ENCODE measurements at regions not wholly inside any gene's neighbourhood (a gene's known extent, or its start where the extent isn't known, plus 50 kb on each side); places are given as distances from the start of the nearest gene placed in this dataset.

DNA sequence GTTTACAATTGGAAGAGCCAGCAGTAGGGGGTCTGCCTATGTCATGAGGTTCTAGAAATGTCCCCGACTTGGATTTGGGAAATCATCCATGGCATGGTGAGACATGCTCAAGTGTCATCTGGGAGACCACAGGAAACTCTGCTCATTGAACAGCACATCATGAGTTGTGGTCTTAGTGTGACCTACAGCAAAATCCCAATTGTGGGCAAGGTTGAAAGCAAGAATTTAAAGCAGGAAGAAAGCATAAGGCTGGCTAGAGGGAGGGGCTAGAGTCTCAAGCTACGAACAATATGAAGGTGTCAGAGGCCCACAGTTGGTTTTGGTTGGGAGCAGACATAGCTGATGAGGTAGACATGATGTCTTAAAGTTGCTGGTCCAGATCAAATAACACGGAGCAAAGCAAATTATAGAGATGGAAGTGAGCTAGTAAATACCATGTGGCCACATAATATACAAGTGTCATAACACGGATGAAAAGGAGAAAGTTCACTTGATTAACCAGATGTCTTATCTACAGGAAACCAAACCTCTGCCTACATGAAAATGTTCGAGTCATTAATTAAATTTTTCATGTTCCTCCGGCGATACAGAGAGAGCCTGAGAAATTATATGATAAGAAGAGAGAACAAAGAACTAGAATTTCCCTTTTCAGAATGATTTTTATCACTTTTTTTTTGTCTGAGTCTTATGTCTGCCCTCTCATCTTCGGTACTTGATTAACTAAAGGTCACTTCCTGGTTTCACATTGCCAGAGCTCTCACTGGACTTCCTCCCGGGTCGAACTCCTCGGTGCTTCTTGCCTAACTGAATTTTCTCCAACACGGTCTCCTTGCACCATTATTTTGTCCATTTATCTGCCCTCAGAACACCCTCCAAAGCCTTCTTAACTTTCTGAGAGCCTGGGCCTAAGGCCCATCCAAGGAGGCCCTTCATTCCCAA lies 67.5 kb upstream of the DUSP10 start:
- Histone ChIP-seq H3K79me2 (no peaks in the 10 kb centered on the region), H3K36me3 (replicated peaks; ENCODE audit: insufficient read depth, low read depth) (no peaks in the 10 kb centered on the region), H3K4me1 (ENCODE audit: insufficient read depth) (no peaks in the 10 kb centered on the region), H3K27ac (no peak overlapping the region), H2AFZ (no peak overlapping the region), H3K27me3 (no peaks in the 10 kb centered on the region), H3K9me2 (replicated peaks; ENCODE audit: insufficient read depth) (no peaks in the 10 kb centered on the region), H3K9me3 (ENCODE audit: low read depth) (no peaks in the 10 kb centered on the region), H4K20me1 (ENCODE audit: insufficient read depth, poor library complexity, severe bottlenecking) (no peaks in the 10 kb centered on the region), H3K4me2 (no peak overlapping the region), H3K4me3 (no peak overlapping the region)
- 86% methylated on average over 12 of the region's 12 CpGs for WGBS (ENCODE audit: low lambda C conversion rate, missing lambda C conversion rate)
- TF ChIP-seq EZH2phosphoT487 (IDR thresholded peaks at IDR 0.05; ENCODE audit: low read depth, severe bottlenecking, unreplicated experiment) = no peak
- TF ChIP-seq, protein P1, sequence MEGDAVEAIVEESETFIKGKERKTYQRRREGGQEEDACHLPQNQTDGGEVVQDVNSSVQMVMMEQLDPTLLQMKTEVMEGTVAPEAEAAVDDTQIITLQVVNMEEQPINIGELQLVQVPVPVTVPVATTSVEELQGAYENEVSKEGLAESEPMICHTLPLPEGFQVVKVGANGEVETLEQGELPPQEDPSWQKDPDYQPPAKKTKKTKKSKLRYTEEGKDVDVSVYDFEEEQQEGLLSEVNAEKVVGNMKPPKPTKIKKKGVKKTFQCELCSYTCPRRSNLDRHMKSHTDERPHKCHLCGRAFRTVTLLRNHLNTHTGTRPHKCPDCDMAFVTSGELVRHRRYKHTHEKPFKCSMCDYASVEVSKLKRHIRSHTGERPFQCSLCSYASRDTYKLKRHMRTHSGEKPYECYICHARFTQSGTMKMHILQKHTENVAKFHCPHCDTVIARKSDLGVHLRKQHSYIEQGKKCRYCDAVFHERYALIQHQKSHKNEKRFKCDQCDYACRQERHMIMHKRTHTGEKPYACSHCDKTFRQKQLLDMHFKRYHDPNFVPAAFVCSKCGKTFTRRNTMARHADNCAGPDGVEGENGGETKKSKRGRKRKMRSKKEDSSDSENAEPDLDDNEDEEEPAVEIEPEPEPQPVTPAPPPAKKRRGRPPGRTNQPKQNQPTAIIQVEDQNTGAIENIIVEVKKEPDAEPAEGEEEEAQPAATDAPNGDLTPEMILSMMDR (IDR thresholded peaks at IDR 0.05; ENCODE audit: poor library complexity) = no peak
- no peak for TF ChIP-seq EZH2 (IDR thresholded peaks at IDR 0.05; ENCODE audit: borderline replicate concordance)
- no peak for DNase-seq (ENCODE audit: low spot score)

DNA sequence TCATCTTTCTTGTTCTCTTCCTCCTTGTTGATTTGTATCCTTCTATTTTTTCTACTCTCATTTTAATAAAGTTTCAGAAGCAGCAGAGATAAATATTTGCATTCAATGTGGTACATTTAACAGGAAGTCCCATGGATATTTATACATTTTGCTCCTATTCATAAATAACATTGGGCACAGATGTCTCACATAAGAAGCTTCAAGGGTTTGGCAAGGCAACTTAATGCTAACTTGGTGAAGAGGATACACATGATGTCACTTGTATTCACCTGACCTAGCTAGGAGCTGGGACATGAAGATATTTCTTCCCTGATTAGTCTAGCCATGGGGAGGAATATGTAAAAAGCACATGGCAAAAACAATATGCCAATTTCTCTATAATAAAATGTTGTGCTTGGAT lies 65.1 kb upstream of the DUSP10 start:
- H3K4me2 ChIP-seq = no peak overlapping the region
- H3K4me1 ChIP-seq (ENCODE audit: insufficient read depth) = no peaks in the 10 kb centered on the region
- no peaks in the 10 kb centered on the region for H4K20me1 ChIP-seq (ENCODE audit: insufficient read depth, poor library complexity, severe bottlenecking)
- H3K9me2 ChIP-seq (replicated peaks; ENCODE audit: insufficient read depth) = no peaks in the 10 kb centered on the region
- no peak overlapping the region for H3K27ac ChIP-seq
- H2AFZ ChIP-seq = no peak overlapping the region
- H3K4me3 ChIP-seq = no peak overlapping the region
- no peaks in the 10 kb centered on the region for H3K9me3 ChIP-seq (ENCODE audit: low read depth)
- H3K79me2 ChIP-seq = no peaks in the 10 kb centered on the region
- no peak for TF ChIP-seq EZH2phosphoT487 (IDR thresholded peaks at IDR 0.05; ENCODE audit: low read depth, severe bottlenecking, unreplicated experiment)
- TF ChIP-seq, protein P1 (IDR thresholded peaks at IDR 0.05; ENCODE audit: poor library complexity) = no peak
- TF ChIP-seq EZH2 (IDR thresholded peaks at IDR 0.05; ENCODE audit: borderline replicate concordance) = no peak
- no peaks in the 10 kb centered on the region for H3K27me3 ChIP-seq
- H3K36me3 ChIP-seq (replicated peaks; ENCODE audit: insufficient read depth, low read depth) = no peaks in the 10 kb centered on the region
- no peak for DNase-seq (ENCODE audit: low spot score)

DNA sequence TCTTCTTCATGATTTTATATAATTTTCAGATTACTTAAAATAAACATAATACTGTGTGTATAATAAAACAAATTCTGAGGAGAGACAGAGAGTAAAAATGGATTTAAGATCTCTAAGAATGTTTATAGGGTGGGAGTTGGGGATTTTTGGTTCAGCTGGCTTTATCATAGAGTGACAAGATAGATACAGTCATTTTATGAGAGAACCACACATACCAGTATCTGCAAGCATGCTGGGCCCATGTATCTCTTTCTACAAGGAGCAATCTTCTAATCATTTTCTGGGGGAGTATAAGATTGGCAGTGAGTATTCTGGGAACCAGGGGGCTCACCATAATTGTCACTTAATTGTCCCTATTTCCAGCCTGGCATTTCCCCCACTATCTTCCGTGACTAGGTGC lies 64.3 kb upstream of the DUSP10 start:
- TF ChIP-seq, protein P1 (IDR thresholded peaks at IDR 0.05; ENCODE audit: poor library complexity) = no peak
- no peak for TF ChIP-seq EZH2phosphoT487 (IDR thresholded peaks at IDR 0.05; ENCODE audit: low read depth, severe bottlenecking, unreplicated experiment)
- TF ChIP-seq EZH2 (IDR thresholded peaks at IDR 0.05; ENCODE audit: borderline replicate concordance) = no peak
- DNase-seq (ENCODE audit: low spot score) = no peak
- Histone ChIP-seq H3K4me3 (no peak overlapping the region), H3K9me2 (replicated peaks; ENCODE audit: insufficient read depth) (no peaks in the 10 kb centered on the region), H2AFZ (no peak overlapping the region), H3K27ac (no peak overlapping the region), H3K79me2 (no peaks in the 10 kb centered on the region), H3K9me3 (ENCODE audit: low read depth) (no peaks in the 10 kb centered on the region), H4K20me1 (ENCODE audit: insufficient read depth, poor library complexity, severe bottlenecking) (no peaks in the 10 kb centered on the region), H3K4me1 (ENCODE audit: insufficient read depth) (no peaks in the 10 kb centered on the region), H3K4me2 (no peak overlapping the region), H3K27me3 (no peaks in the 10 kb centered on the region), H3K36me3 (replicated peaks; ENCODE audit: insufficient read depth, low read depth) (no peaks in the 10 kb centered on the region)
- WGBS (ENCODE audit: low lambda C conversion rate, missing lambda C conversion rate) = 86% methylated on average over 1 of the region's 1 CpG

Data from hepatocyte (in vitro differentiated cells).